ENCODE measurements at regions not wholly inside any gene's neighbourhood (a gene's known extent, or its start where the extent isn't known, plus 50 kb on each side); places are given as distances from the start of the nearest gene placed in this dataset.

- Histone ChIP-seq H3K4me1 (ENCODE audit: control insufficient read depth in 5 of 5, insufficient read depth in 5 of 5, low read length in 5 of 5) (no peaks in the 10 kb centered on the region), H3K9ac (ENCODE audit: insufficient read depth in 1 of 2, low read length in 2 of 2) (no peak overlapping the region), H3K27ac (ENCODE audit: low read depth in 1 of 2, low read length in 1 of 2) (no peak overlapping the region), H3K4me3 (no peak overlapping the region), H3K36me3 (ENCODE audit: control insufficient read depth in 4 of 4, insufficient read depth in 4 of 4, low read length in 4 of 4) (no peaks in the 10 kb centered on the region), H3K9me3 (ENCODE audit: control insufficient read depth in 4 of 4, insufficient read depth in 3 of 4, low read length in 3 of 4) (no peaks in the 10 kb centered on the region), H3K27me3 (ENCODE audit: control insufficient read depth in 3 of 3, insufficient read depth in 3 of 3, low read length in 2 of 3) (no peaks in the 10 kb centered on the region)
- 83 to 87% methylated on average over 6 of the region's 6 CpGs for WGBS, 2 donors
- ATAC-seq (ENCODE audit: insufficient read depth, low FRiP score) (no peak), DNase-seq (no peak)
- no peak for TF ChIP-seq CTCF (IDR thresholded peaks at IDR 0.05; ENCODE audit: control extremely low read depth, extremely low read depth)
Measured at GRCh38 chr17:6352801-6353560, 81.9 kb downstream of the AIPL1 start.

- Histone ChIP-seq H3K4me1 (ENCODE audit: control insufficient read depth in 5 of 5, insufficient read depth in 5 of 5, low read length in 5 of 5) (no peaks in the 10 kb centered on the region), H3K27ac (ENCODE audit: low read depth in 1 of 2, low read length in 1 of 2) (no peak overlapping the region), H3K36me3 (ENCODE audit: control insufficient read depth in 4 of 4, insufficient read depth in 4 of 4, low read length in 4 of 4) (no peaks in the 10 kb centered on the region), H3K9me3 (ENCODE audit: control insufficient read depth in 4 of 4, insufficient read depth in 3 of 4, low read length in 3 of 4) (no peaks in the 10 kb centered on the region), H3K4me3 (no peak overlapping the region), H3K27me3 (ENCODE audit: control insufficient read depth in 3 of 3, insufficient read depth in 3 of 3, low read length in 2 of 3) (no peaks in the 10 kb centered on the region), H3K9ac (ENCODE audit: insufficient read depth in 1 of 2, low read length in 2 of 2) (no peak overlapping the region)
- WGBS, 2 donors, result 93 to 94% methylated on average over 3 of the region's 3 CpGs
- ATAC-seq (ENCODE audit: insufficient read depth, low FRiP score), result no peak
- no peak for DNase-seq
- TF ChIP-seq CTCF (IDR thresholded peaks at IDR 0.05; ENCODE audit: control extremely low read depth, extremely low read depth), result no peak
Measured at GRCh38 chr17:6352016-6352415, 82.9 kb downstream of the AIPL1 start.

GRCh38 chr17:6350806-6351205 lies 84.1 kb downstream of the AIPL1 start:
- no peak for DNase-seq
- WGBS, 2 donors, result 95% methylated on average over 5 of the region's 5 CpGs
- H3K9ac ChIP-seq (ENCODE audit: insufficient read depth in 1 of 2, low read length in 2 of 2), result no peak overlapping the region

More at GRCh38 chr17:6350806-6351205, 84.1 kb downstream of the AIPL1 start:
- Histone ChIP-seq H3K36me3 (ENCODE audit: control insufficient read depth in 4 of 4, insufficient read depth in 4 of 4, low read length in 4 of 4) (no peaks in the 10 kb centered on the region), H3K27me3 (ENCODE audit: control insufficient read depth in 3 of 3, insufficient read depth in 3 of 3, low read length in 2 of 3) (peaks cover 0 to 4% (median 0%) of the 10 kb centered on the region in 3 donors), H3K27ac (ENCODE audit: low read depth in 1 of 2, low read length in 1 of 2) (no peak overlapping the region), H3K4me1 (ENCODE audit: control insufficient read depth in 5 of 5, insufficient read depth in 5 of 5, low read length in 5 of 5) (no peaks in the 10 kb centered on the region), H3K9me3 (ENCODE audit: control insufficient read depth in 4 of 4, insufficient read depth in 3 of 4, low read length in 3 of 4) (no peaks in the 10 kb centered on the region), H3K4me3 (no peak overlapping the region)
- no peak for ATAC-seq (ENCODE audit: insufficient read depth, low FRiP score)
- TF ChIP-seq CTCF (IDR thresholded peaks at IDR 0.05; ENCODE audit: control extremely low read depth, extremely low read depth), result no peak

Measured in lung (tissue), 11 donors.